Retinal pigment epithelial cell (primary cell): ENCODE measurements at regions not wholly inside any gene's neighbourhood (a gene's known extent, or its start where the extent isn't known, plus 50 kb on each side); places are given as distances from the start of the nearest gene placed in this dataset.

Experiments used
- DNase-seq: peaks from one replicate; pipeline ENCODE4 v3.0.0-alpha.2; 2010; ENCODE audit warnings: low read depth
- H3K4me3 ChIP-seq: 2 replicates; pipeline ENCODE4 v1.5.1; 2011; ENCODE audit warnings: mild to moderate bottlenecking, low read length, control low read depth, moderate library complexity
- TF ChIP-seq, protein P1 (sequence below): conservative IDR thresholded peaks from 2 replicates; pipeline ENCODE4 v1.5.1; 2011; ENCODE audit warnings: low read depth, low read length, control low read depth, inconsistent platforms

DNA sequence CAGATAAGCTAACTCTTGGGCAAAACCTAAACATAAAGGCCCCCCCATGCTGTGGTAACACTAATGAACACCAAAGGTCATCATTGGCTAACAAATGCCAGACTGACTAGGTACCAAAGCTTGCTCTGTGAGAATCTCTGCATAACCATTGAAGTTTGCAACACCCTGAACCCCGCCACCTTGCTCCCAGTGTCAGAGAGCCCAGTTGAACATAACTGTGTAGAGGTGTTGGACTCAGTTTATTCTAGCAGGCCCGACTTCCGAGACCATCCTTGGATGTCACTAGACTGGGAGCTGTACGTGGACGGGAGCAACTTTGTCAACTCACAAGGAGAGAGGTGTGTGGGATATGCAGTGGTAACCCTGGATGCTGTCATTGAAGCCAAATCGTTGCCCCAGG lies 602.2 kb downstream of the UQCRFS1 start:
- TF ChIP-seq, protein P1, sequence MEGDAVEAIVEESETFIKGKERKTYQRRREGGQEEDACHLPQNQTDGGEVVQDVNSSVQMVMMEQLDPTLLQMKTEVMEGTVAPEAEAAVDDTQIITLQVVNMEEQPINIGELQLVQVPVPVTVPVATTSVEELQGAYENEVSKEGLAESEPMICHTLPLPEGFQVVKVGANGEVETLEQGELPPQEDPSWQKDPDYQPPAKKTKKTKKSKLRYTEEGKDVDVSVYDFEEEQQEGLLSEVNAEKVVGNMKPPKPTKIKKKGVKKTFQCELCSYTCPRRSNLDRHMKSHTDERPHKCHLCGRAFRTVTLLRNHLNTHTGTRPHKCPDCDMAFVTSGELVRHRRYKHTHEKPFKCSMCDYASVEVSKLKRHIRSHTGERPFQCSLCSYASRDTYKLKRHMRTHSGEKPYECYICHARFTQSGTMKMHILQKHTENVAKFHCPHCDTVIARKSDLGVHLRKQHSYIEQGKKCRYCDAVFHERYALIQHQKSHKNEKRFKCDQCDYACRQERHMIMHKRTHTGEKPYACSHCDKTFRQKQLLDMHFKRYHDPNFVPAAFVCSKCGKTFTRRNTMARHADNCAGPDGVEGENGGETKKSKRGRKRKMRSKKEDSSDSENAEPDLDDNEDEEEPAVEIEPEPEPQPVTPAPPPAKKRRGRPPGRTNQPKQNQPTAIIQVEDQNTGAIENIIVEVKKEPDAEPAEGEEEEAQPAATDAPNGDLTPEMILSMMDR, result no peak
- no peak overlapping the region for H3K4me3 ChIP-seq
- DNase-seq, result no peak

DNA sequence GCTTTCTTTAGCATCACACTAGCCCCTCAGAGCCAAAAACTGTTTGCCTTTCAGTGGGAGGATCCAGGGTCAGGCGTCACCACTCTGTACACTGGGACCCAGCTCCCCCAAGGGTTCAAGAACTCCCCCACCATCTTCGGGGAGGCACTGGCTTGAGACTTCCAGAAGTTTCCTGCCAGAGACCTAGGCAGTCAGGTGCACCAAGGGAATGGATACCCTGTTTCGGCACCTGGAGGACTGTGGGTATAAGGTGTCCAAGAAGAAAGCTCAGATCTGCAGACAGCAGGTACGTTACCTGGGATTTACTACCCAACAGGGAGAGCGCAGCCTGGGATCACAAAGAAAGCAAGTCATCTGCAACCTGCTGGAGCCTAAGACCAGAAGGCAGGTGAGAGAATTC lies 603.0 kb downstream of the UQCRFS1 start:
- TF ChIP-seq, protein P1, result no peak
- H3K4me3 ChIP-seq, result no peak overlapping the region
- no peak for DNase-seq

DNA sequence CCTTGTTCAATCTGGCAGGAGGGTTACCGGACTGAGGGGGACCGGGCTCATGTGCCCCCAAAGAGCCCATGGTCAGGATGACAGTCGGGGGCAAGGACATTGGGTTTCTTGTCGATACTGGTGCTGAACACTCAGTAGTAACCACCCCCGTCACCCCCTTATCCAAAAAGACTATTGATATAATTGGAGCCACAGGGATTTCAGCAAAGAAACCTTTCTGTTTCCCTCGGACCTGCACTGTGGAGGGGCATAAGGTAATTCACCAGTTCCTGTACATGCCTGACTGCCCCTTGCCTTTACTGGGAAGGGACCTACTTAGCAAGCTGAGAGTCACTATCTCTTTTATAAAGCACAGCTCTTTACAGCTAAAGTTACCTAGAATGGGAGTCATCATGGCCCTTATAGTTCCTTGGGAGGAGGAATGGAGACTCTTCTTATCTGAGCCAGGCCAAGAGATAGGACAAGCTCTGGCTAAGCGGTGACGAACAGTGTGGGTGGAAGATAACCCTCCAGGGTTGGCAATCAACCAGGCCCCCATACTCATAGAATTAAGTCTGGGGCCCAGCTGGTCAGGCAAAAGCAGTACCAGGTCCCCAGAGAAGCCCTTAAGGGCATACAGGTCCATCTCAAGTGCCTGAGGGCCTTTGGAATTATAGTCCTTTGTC lies 603.7 kb downstream of the UQCRFS1 start:
- no peak overlapping the region for H3K4me3 ChIP-seq
- TF ChIP-seq, protein P1, result no peak
- no peak for DNase-seq

DNA sequence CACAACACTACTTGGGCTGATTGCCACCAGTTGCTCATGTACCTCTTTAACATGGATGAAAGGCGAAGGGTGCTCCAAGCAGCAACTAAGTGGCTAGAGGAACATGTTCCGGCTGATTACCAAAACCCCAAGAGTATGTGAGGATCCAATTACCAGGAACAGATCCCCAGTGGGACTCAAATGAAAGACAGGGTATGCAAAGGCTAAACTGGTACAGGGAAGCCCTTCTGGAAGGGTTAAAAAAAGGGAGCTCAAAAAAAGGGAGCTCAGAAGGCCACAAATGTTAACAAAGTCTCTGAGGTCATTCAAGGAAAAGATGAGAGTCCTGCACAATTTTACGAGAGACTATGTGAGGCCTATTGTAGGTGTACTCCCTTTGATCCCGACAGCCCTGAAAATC lies 604.7 kb downstream of the UQCRFS1 start:
- no peak for DNase-seq
- TF ChIP-seq, protein P1, result no peak
- no peak overlapping the region for H3K4me3 ChIP-seq

GRCh38 chr19:28607066-28607583 lies 605.8 kb downstream of the UQCRFS1 start:
- H3K4me3 ChIP-seq, result no peak overlapping the region
- TF ChIP-seq, protein P1, result no peak
- DNase-seq, result no peak

- DNase-seq, result no peak
Measured at GRCh38 chr19:28606269-28607032, 606.5 kb downstream of the UQCRFS1 start.

More at GRCh38 chr19:28606269-28607032, 606.5 kb downstream of the UQCRFS1 start:
- TF ChIP-seq, protein P1, result no peak
- H3K4me3 ChIP-seq, result no peak overlapping the region
